ENCODE measurements at regions not wholly inside any gene's neighbourhood (a gene's known extent, or its start where the extent isn't known, plus 50 kb on each side); places are given as distances from the start of the nearest gene placed in this dataset.

- WGBS, 2 donors: 49 to 71% methylated on average over 6 of the region's 6 CpGs
- H3K36me3 ChIP-seq: no peaks in the 10 kb centered on the region
- no peak overlapping the region for H3K27ac ChIP-seq
- DNase-seq: no peak
- H3K4me1 ChIP-seq: no peaks in the 10 kb centered on the region
- intact Hi-C loops (cut with DNase I): no loop called here
- TF ChIP-seq CTCF (IDR thresholded peaks at IDR 0.05) (no peak), POLR2A (IDR thresholded peaks at IDR 0.05) (no peak), EP300 (IDR thresholded peaks at IDR 0.05) (no peak)
- no peaks in the 10 kb centered on the region for H3K27me3 ChIP-seq
- no peak overlapping the region for H3K4me3 ChIP-seq
- no peaks in the 10 kb centered on the region for H3K9me3 ChIP-seq
Measured at GRCh38 chr9:31137176-31138160, 1247.0 kb upstream of the ACO1 start.

DNA sequence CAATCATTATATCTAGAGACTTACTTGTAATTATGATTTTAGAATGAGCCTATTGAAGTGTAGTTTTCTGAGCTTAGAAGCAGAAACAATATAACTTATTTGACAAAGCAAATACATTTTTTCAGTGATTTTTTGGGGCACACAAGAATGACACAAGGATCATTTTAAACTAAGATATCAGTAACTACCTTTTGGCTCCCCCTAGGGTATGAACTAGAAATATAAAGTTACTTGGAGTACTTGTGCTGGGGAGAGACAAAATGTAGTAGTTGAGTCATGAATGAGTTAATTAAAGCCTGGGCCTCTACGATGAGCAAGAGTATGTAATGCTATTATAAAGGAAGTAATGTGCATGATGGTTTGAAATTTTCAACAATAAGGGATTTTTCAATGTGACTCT is 1244.1 kb upstream of the ACO1 start:
- intact Hi-C loops (cut with DNase I): no loop called here
- Histone ChIP-seq H3K27ac (no peak overlapping the region), H3K9me3 (no peaks in the 10 kb centered on the region), H3K4me3 (no peak overlapping the region), H3K27me3 (no peaks in the 10 kb centered on the region), H3K4me1 (no peaks in the 10 kb centered on the region), H3K36me3 (no peaks in the 10 kb centered on the region)
- DNase-seq: no peak
- WGBS, 2 donors: 8 to 18% methylated on average over 1 of the region's 1 CpG
- TF ChIP-seq POLR2A (IDR thresholded peaks at IDR 0.05) (no peak), POLR2AphosphoS5 (IDR thresholded peaks at IDR 0.05) (no peak), EP300 (IDR thresholded peaks at IDR 0.05) (no peak), CTCF (IDR thresholded peaks at IDR 0.05) (no peak)

DNA sequence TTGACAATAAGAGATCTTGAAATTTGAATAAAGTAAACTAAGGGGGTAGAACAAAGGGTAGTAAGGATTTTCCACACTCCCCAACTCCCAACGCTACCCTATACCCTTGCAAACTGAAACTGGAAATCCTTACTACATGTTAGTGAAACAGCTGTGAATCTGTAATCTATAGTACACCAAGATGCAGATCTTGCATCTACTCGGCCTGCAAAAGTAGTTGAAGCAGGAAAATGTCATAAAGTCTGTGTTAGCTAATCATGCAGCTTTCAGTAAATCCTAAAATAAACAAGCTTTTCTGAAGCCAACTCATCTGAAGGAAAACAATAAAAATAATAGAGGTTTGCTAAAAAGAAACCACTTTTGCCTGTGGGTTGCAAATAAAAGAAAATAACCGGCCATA is 1242.0 kb upstream of the ACO1 start:
- WGBS, 2 donors: 65 to 67% methylated on average over 3 of the region's 3 CpGs
- Histone ChIP-seq H3K4me1 (no peaks in the 10 kb centered on the region), H3K27ac (no peak overlapping the region), H3K4me3 (no peak overlapping the region), H3K27me3 (no peaks in the 10 kb centered on the region), H3K36me3 (no peaks in the 10 kb centered on the region), H3K9me3 (no peaks in the 10 kb centered on the region)
- DNase-seq: no peak
- TF ChIP-seq POLR2A (IDR thresholded peaks at IDR 0.05) (no peak), EP300 (IDR thresholded peaks at IDR 0.05) (no peak), POLR2AphosphoS5 (IDR thresholded peaks at IDR 0.05) (no peak), CTCF (IDR thresholded peaks at IDR 0.05) (no peak)
- intact Hi-C loops (cut with DNase I): no loop called here

GRCh38 chr9:31144614-31145013 is 1239.8 kb upstream of the ACO1 start:
- no peaks in the 10 kb centered on the region for H3K36me3 ChIP-seq
- H3K27ac ChIP-seq: no peak overlapping the region
- 84 to 91% methylated on average over 3 of the region's 3 CpGs for WGBS, 2 donors
- peaks cover 0 to 3% (median 0%) of the 10 kb centered on the region in 4 donors for H3K4me1 ChIP-seq
- DNase-seq: no peak
- H3K9me3 ChIP-seq: no peaks in the 10 kb centered on the region
- no peaks in the 10 kb centered on the region for H3K27me3 ChIP-seq
- TF ChIP-seq CTCF (IDR thresholded peaks at IDR 0.05): no peak
- no peak for TF ChIP-seq POLR2A (IDR thresholded peaks at IDR 0.05)
- TF ChIP-seq POLR2AphosphoS5 (IDR thresholded peaks at IDR 0.05): no peak
- TF ChIP-seq EP300 (IDR thresholded peaks at IDR 0.05): no peak
- H3K4me3 ChIP-seq: no peak overlapping the region
- intact Hi-C loops (cut with DNase I): no loop called here

All from sigmoid colon (tissue), 6 donors.